GM19372 (cell line): ENCODE measurements at regions not wholly inside any gene's neighbourhood (a gene's known extent, or its start where the extent isn't known, plus 50 kb on each side); places are given as distances from the start of the nearest gene placed in this dataset.

ENCODE experiments used
- ATAC-seq: cut with Tn5 transposase; IDR thresholded peaks from one replicate; pipeline ENCODE4 v1.9.1; 2021; ENCODE audit warnings: mild to moderate bottlenecking, low read depth, moderate library complexity; ENCODE audit not compliant: unreplicated experiment

DNA sequence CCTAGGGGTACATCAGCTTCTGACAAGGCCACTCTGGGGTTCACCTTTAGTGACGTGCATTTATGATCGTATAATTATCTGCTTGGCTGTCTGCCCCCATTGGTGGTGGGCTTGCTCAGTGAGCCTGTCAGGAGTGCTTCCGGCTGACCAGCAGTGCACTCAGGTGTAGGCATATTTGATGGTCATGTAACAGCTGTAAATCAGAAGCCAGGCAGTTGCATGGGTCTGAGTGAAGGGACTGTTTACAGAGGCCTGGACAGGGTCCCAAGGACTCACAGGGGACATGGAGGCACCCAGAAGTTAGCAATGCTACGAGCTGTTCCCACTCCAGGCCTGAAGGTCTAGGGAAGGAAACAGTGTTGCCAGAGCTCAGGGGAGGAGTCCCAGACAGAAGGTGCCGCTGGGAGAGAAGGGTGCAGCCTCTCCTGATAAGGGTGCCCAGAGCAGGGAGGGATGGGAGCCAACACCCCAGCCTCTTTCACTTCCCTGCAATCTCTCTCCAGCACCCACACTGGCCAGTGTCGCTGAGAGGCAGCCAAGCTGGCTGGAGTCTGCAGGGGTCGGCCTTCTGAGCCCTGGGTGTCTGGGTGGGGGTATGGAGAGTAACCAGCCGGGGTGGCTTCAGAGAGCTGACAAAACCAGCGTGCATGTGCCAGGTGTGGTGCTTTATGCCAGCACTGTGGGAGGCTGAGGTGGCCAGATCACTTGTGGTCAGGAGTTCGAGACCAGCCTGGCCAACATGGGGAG is 61.3 kb upstream of the PRR23E start:
- ATAC-seq: no peak

DNA sequence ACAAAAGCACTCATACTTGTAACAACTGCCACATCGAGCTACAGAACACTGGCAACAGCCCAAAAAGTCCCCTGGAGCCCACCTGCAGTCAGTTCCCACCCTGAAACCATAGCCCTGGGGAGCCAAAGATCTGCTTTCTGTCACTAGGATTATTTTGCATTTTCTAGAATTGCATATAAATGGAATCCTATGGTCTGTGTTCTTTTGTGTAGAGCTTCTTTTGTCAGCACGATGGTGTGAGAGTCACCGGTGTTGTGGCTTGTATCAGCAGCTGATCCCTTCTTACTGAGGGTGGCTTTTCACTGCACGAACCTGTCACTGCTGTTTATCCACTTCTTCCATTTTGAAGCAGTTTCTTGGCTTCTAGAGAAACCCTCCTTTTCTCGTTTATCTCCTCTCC is 60.1 kb upstream of the PRR23E start:
- no peak for ATAC-seq

DNA sequence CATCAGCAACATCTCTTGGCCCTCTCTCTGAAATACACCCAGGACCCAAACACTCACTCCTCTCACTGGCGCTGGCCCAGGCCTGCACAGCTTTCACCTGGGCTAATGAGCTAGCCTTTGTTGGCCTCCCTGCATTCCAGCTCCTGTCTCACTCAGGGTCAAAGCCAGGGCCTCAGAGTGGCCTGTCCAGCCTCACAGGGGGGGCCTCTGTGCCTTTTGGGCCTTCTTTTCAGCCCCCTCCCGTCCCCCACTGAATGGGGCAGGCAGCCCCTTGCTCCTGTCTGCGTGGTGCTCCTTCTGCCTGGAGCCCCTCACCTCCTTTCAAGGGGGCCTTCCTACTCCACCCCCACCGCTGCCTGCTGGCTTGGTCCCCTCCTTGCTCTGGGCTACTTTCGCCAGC is 59.0 kb upstream of the PRR23E start:
- ATAC-seq: no peak

DNA sequence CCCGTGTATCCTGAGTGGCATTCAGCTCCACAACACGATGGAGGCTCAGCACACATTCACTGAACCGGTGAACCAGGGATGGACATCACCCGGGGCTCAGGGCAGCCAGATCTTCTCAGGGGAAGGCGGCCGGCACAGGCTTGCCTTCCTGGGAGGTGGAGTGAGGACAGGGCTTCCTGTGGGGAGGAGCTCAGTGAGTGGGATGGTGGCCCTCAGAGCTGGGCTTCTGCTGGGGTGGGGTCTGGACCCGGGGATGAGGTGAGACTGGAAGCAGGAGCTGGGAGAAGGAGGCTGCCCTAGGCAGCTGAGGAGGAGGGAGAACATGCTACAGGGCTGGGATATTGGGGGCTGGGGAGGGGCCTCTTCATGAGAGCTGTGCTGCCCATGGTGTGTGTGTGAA is 58.5 kb upstream of the PRR23E start:
- ATAC-seq: no peak

DNA sequence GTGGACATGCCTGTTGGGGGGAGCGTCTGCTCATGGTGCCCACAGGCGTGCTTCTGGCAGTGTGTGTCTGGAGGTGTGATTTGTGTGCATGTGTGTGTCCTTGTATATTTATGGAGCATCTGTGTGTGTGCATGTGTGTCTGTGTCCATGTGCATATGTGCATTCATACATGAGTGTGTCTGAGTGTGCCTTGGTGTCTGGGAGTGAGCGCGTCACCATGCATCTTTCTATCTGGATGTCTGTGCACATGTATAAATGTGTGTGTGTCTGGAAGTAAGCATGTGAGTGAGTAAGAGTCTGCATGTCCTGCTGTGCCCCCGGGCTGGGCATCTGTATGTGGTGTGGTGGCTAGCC is 58.1 kb upstream of the PRR23E start:
- ATAC-seq: no peak

DNA sequence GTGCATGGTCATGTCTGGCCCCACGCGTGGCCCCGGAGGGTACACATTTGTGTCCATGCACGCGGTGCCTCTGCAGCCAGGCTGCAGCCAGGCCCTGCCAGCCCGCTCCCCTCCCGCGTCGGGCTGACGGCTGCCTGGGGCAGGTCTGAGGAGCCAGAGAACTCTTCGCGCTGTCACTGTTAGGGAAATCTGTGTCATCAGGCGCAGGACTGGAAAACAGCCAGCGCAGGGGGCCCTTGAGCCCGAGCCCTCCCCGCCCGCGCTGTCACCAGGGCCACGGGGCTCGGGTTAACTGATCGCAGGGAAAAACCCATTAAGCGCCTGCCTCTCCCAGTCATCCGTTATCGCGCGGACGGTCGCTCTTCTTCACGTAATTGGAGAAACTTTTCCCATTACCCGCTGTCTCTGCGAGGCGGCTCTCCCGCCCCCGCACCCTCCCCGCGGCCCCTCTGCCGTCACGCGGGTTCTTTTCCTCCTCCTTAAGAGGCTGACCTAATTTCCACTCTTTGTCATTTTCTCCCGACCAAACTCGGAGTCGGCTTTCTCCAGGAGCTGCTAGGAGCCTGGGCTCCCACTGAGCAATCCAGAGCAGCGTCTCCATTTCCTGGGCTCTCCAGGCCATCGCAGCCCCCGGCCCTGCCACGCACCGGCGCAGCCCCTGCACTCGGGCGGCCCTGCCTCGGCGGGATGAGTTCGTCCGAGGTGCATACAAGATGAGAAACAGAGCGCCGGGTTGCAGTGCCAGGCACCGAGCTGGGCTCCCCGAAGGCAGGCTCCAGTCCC is 57.5 kb upstream of the PRR23E start:
- ATAC-seq: no peak

DNA sequence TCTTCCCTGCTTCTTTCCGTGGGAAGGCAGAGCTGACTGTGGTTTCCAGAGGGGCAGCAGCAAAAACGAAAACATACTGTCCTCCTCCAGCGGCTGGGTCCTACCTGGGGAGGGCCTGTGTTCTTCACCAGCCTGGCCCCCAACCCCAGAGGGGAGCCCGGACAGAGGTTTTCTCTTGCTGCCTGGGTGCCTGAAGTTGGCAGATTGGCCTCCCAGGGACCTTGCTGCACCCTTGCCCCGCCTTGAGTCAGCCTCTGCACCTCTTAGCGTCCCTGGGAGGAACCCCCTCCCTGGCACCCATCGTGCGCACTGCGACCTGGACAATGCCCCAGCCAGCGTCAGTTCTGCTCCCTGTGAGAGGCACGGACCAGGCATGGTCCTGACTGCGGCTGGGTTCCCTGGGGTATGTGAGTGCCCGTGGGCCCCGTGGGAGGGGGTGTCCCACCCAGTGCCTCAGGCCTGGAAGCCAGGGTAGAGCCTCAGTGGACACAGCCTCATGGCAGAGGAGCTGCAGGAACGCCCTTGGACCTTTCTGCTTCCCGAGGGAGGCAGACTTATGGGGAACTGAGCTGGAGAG is 56.8 kb upstream of the PRR23E start:
- ATAC-seq: no peak

DNA sequence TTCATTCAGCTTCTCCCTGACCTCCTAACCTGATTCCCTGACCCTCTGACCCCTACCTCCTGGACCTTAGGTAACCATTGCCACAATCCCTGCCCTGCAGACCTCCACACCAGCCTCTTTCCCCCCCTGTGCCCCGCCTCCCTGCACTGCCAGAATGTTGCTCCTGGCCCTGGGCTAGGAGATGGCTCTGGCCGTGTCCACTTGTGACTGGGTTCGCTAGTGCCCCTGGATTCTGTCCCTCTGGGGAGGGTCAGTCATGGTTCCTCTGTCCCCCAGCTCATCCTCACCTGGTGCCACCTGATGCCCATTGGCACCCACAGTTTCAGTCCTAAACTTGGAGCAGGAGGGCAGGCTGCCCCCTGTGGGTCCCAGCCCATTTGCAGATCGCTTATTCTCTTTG is 56.2 kb upstream of the PRR23E start:
- no peak for ATAC-seq

DNA sequence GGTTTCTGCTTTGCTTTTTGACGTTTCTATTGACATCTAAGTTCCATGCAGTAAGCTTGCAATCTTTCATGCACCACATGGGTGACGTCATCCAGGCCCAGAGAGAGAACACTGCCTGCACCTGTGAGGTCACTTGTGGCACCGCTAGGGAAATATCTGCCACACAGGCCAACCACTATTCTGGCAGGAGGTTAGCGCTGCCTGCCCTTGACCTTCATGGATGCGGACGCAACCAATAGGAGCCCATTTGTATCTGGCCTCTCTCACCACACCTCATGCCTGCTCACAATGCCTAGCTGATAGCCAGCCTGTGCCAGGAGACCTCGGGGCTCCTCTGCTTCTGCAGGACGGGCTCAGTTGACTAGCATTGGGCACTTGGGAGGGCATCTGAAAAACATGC is 55.8 kb upstream of the PRR23E start:
- no peak for ATAC-seq

DNA sequence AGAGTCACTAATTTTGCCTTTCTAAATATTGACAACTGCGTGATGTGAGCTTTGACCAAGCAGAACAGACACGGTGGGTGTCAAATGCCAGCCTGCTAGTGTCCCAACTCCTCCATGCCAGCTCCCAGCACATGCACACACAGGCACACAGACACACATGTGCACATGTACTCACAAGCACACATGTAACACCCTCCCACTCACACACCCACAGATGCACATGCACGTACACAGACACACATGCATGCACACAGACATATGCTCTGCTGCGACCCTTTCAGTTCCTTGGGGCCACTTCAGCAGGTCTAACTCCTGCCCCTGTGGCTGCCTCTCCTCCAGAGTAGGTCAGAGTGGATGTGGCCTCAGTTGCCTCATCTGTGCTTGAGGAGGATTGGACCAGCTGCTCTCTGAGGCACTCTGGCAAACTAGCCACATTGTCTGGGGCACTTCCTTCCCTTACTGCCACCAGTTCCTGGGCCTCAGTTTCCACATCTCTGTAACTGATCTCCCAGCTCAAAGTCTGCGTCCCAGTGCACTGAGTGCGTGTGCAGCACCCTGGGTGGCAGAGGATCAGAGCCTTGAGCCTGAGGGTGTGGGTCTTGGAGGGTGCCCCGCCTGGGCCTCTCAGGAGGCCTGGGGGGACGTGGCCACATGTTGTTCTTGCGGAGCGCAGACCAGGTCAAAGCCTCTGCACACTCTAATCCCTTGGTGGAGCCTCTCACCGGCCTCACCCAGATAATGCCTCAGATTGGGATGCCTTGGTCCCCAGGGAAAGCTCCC is 55.0 kb upstream of the PRR23E start:
- ATAC-seq: no peak

DNA sequence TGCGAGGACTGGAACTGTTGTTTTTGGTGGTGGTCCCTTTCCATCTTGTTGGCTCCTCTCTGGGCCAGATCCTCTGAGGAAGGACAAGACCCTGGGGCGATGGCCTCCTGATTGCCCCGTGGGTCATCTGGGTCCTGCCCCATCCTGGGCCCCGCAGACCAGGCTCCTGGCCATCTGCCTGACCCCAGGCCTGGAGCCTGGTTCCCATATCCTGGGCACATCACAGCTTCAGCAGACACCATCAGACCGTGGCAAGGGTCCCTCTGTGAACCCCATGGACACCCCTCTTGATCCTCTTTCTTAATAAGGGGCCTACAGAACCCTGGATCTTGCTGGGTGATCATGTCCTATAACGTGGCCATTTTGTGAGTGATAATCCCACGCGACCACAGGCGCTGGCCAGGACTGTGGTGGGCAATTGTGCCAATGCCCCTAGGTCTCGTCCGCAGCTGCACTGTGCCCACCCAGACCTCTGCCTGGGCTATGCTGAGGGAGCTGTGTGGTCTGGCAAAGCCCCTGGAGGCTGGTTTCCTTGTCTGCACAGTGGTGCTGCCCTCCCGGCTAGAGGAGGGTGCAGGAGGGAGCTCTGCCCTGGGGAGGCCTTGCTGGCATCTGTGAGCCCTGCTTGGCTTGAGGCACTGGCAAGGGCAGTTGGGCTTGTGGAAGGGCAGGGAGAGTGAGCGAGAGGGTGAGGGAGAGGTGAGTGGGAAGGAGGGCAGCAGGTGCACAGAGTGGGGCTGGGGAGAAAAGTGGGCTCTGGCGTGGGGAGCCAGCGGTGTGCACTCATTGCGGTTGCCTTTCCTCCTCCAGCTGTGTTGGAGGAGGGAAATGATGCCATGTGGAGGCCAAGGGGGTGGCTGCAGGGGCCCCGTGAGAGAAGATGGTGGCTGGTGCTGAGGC is 53.1 kb upstream of the PRR23E start:
- no peak for ATAC-seq

DNA sequence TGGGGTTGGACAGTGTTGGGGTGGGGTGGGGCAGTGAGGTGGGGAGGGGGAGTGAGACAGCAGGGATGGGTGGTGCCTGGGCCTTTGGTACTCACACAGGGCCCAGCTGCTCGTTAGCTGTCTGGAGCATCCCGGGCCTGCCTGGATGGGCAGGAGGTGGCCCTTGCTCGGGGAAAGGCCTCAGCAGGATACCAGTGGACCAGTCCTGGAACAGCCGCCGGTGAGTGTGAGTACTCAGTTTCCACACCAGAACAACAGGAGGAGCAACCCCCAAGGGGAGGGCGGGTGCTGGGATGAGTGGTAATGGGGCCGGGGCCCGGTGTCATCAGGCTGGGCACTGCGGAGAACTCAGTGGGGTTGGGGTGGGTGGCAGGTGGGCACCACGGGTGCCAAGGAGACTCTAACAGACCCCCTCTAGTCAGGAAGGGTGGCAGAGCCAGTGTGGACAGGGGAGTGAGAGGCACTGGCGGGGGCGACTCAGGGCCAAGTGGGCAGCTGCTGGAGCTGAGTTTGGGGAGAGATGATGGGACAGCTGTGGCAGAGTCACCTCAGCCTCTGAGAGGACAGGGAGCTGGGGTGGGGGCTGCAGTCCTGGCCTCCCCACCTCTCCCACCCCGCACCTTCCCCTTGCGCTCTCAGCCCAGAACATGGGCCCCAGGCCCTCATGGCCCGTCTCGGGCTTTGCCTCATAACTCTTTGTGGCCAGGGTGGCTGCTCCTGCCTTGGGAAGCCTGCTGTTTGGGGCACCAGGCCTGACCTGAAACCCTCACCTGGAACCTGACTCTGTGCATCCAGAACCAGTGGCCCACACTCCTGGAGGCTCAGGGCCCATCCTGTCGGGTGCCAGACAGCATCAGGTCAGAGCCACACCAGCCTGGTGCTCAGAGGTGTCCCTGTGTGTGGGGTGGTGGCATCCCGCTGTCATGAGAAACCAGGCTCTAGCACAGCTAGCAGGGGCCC is 52.1 kb upstream of the PRR23E start:
- no peak for ATAC-seq

DNA sequence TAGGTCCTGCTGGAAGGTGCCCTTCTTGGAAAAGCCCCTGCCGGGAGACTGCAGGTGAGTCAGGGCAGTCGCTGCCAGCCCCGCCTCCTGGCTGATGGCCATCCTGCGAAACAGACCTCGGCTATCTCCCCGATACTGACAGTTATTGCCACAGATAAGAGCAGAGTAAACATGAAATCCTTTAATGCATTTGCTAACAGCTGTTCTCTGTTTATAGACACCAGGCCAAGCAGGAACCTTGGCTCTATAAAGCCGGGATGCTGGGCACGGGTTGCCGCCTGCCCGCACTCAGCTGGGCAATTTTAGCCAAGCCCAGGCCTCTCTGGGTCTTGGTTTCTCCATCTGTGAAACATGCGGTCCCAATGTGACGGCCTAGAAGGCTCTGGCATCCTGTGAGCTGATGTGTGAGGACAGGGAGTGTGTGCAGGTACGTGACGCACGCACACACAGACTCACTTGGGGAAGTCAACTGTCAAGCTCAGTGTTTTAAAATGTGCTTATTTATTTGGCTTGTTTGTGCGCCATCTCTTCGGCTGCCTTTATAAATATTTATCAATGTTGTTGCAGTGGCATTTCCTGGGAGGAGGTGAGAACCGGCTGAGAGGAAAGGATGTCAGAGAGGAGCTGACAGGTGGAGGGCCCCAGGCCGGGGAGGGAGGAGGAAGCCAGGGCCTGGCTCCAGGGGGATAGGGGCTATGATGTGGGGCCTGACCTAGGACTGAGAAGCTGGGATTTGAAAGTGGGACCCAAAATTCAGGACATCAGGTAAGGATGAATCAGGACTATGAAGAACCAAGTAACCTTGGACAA is 50.8 kb upstream of the PRR23E start:
- ATAC-seq: no peak
